ENCODE measurements at regions not wholly inside any gene's neighbourhood (a gene's known extent, or its start where the extent isn't known, plus 50 kb on each side); places are given as distances from the start of the nearest gene placed in this dataset.
A peak's percentile ranks its signal among the peaks of the same experiment; 100 is the strongest.

- no peaks in the 10 kb centered on the region for H3K4me1 ChIP-seq (ENCODE audit: control insufficient read depth, extremely low read depth, insufficient read depth, low read length)
- no peak overlapping the region for H3K27ac ChIP-seq (ENCODE audit: insufficient read depth, low read length)
- H3K27me3 ChIP-seq (ENCODE audit: control insufficient read depth, insufficient read depth, low read length) = no peaks in the 10 kb centered on the region
- H3K4me3 ChIP-seq (replicated peaks in 1 of 4; ENCODE audit: control extremely low read depth in 1 of 4, insufficient read depth in 1 of 4, low read depth in 3 of 4, low read length in 4 of 4) = no peak overlapping the region
- H3K79me2 ChIP-seq (ENCODE audit: control insufficient read depth, insufficient read depth, low read length) = no peaks in the 10 kb centered on the region
- no peak overlapping the region for H2AFZ ChIP-seq (ENCODE audit: low read length)
- no peak overlapping the region for H3K9ac ChIP-seq (ENCODE audit: insufficient read depth, low read length)
- H4K20me1 ChIP-seq (ENCODE audit: control insufficient read depth, extremely low read depth, insufficient read depth, low read length) = no peaks in the 10 kb centered on the region
- TF ChIP-seq EZH2 (IDR thresholded peaks at IDR 0.05; ENCODE audit: low read length, missing control alignments) = no peak
- TF ChIP-seq CTCF (conservative IDR thresholded peaks at IDR 0.05 in 1 of 2, IDR thresholded peaks at IDR 0.05 in 1 of 2; ENCODE audit: low read depth in 1 of 2, low read length in 2 of 2) = no peak
- H3K4me2 ChIP-seq (ENCODE audit: extremely low read depth, insufficient read depth, low read length) = no peak overlapping the region
- no peaks in the 10 kb centered on the region for H3K9me3 ChIP-seq (ENCODE audit: control insufficient read depth, insufficient read depth, low read depth, low read length)
- no peaks in the 10 kb centered on the region for H3K36me3 ChIP-seq (ENCODE audit: control insufficient read depth, insufficient read depth, low read length)
- DNase-seq (ENCODE audit: low read depth in 2 of 2) = no peak
These were observed 898.3 kb upstream of the PCDH9 start for GRCh38 chr13:68128297-68128915.

- TF ChIP-seq EZH2 (IDR thresholded peaks at IDR 0.05; ENCODE audit: low read length, missing control alignments) = no peak
- no peak for TF ChIP-seq CTCF (conservative IDR thresholded peaks at IDR 0.05 in 1 of 2, IDR thresholded peaks at IDR 0.05 in 1 of 2; ENCODE audit: low read depth in 1 of 2, low read length in 2 of 2)
- Histone ChIP-seq H3K4me3 (replicated peaks in 1 of 4; ENCODE audit: control extremely low read depth in 1 of 4, insufficient read depth in 1 of 4, low read depth in 3 of 4, low read length in 4 of 4) (no peak overlapping the region), H3K4me1 (ENCODE audit: control insufficient read depth, extremely low read depth, insufficient read depth, low read length) (no peaks in the 10 kb centered on the region), H3K36me3 (ENCODE audit: control insufficient read depth, insufficient read depth, low read length) (no peaks in the 10 kb centered on the region), H3K9ac (ENCODE audit: insufficient read depth, low read length) (no peak overlapping the region), H3K27me3 (ENCODE audit: control insufficient read depth, insufficient read depth, low read length) (no peaks in the 10 kb centered on the region), H3K79me2 (ENCODE audit: control insufficient read depth, insufficient read depth, low read length) (no peaks in the 10 kb centered on the region), H3K27ac (ENCODE audit: insufficient read depth, low read length) (no peak overlapping the region), H3K4me2 (ENCODE audit: extremely low read depth, insufficient read depth, low read length) (no peak overlapping the region), H2AFZ (ENCODE audit: low read length) (no peak overlapping the region), H3K9me3 (ENCODE audit: control insufficient read depth, insufficient read depth, low read depth, low read length) (no peaks in the 10 kb centered on the region), H4K20me1 (ENCODE audit: control insufficient read depth, extremely low read depth, insufficient read depth, low read length) (no peaks in the 10 kb centered on the region)
- peak in 1 of 2 donors; percentile 2 for DNase-seq (ENCODE audit: low read depth in 2 of 2)
These were observed 894.9 kb upstream of the PCDH9 start for GRCh38 chr13:68125087-68125480.

- no peak overlapping the region for H3K27ac ChIP-seq (ENCODE audit: insufficient read depth, low read length)
- no peak overlapping the region for H3K4me2 ChIP-seq (ENCODE audit: extremely low read depth, insufficient read depth, low read length)
- H3K36me3 ChIP-seq (ENCODE audit: control insufficient read depth, insufficient read depth, low read length) = no peaks in the 10 kb centered on the region
- H3K4me1 ChIP-seq (ENCODE audit: control insufficient read depth, extremely low read depth, insufficient read depth, low read length) = no peaks in the 10 kb centered on the region
- DNase-seq (ENCODE audit: low read depth in 2 of 2) = no peak
- H3K9me3 ChIP-seq (ENCODE audit: control insufficient read depth, insufficient read depth, low read depth, low read length) = no peaks in the 10 kb centered on the region
- H2AFZ ChIP-seq (ENCODE audit: low read length) = no peak overlapping the region
- H3K9ac ChIP-seq (ENCODE audit: insufficient read depth, low read length) = no peak overlapping the region
- H3K4me3 ChIP-seq (replicated peaks in 1 of 4; ENCODE audit: control extremely low read depth in 1 of 4, insufficient read depth in 1 of 4, low read depth in 3 of 4, low read length in 4 of 4) = no peak overlapping the region
- H4K20me1 ChIP-seq (ENCODE audit: control insufficient read depth, extremely low read depth, insufficient read depth, low read length) = no peaks in the 10 kb centered on the region
- H3K79me2 ChIP-seq (ENCODE audit: control insufficient read depth, insufficient read depth, low read length) = no peaks in the 10 kb centered on the region
- TF ChIP-seq EZH2 (IDR thresholded peaks at IDR 0.05; ENCODE audit: low read length, missing control alignments) (no peak), CTCF (conservative IDR thresholded peaks at IDR 0.05 in 1 of 2, IDR thresholded peaks at IDR 0.05 in 1 of 2; ENCODE audit: low read depth in 1 of 2, low read length in 2 of 2) (no peak)
- no peaks in the 10 kb centered on the region for H3K27me3 ChIP-seq (ENCODE audit: control insufficient read depth, insufficient read depth, low read length)
These were observed 894.4 kb upstream of the PCDH9 start for GRCh38 chr13:68124437-68125086.

All from fibroblast of lung (primary cell).